ENCODE measurements at regions not wholly inside any gene's neighbourhood (a gene's known extent, or its start where the extent isn't known, plus 50 kb on each side); places are given as distances from the start of the nearest gene placed in this dataset.
"Not testable (repeated sequence)": the region's sequence is repeated elsewhere in the genome, so short reads cannot be mapped to it uniquely, and the experiment has no call there.

DNA sequence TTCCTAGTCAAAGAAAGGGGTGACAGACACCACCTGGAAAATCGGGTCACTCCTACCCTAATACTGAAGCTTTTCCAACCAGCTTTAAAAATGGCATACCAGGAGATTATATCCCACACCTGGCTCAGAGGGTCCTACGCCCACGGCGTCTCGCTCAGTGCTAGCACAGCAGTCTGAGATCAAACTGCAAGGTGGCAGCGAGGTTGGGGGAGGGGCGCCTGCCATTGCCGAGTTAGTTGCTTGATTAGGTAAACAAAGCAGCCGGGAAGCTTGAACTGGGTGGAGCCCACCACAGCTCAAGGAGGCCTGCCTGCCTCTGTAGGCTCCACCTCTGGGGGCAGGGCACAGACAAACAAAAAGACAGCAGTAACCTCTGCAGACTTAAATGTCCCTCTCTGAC, 127.1 kb downstream of the NXPE2 start:
- DNase-seq (ENCODE audit: low spot score), result not testable (repeated sequence)

DNA sequence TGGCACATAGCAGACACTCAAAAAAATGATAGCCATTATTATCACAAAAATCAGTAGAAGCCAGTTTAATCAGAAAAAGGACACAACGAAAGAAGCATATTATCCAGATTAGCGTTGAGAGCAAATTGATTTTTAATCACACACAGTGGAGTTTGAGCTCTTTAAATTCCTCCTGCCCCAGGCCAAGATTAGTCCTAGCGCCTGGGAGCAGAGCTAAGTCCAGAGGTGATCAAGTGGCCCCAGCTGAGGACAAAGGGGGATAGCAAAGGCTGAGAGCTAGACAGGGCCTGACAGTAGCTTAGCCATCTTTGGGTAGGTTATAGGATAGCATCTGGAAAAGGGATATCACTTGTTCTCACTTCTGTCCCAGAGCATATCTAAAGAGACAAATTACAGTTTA, 133.6 kb downstream of the NXPE2 start:
- DNase-seq (ENCODE audit: low spot score), result no peak

DNA sequence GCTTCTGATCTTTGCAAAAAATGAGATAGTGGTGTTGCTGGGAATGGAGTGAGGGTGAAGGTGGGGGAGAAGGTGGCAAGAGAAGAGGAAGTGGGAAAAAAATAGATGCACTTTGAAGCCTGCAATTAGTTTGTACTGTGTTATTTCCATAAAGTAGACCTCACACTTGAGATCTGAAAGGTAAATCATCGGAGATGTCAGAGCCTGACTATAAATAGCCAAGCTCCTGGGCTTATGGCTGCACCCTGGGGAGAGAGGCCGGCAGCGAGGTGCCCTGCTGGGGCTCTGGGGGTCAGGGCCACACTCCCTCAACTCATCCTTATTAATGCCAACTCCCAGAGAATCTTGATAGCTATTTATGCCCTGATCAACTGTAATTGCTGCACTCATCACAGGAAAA, 134.4 kb downstream of the NXPE2 start:
- DNase-seq (ENCODE audit: low spot score), result no peak

DNA sequence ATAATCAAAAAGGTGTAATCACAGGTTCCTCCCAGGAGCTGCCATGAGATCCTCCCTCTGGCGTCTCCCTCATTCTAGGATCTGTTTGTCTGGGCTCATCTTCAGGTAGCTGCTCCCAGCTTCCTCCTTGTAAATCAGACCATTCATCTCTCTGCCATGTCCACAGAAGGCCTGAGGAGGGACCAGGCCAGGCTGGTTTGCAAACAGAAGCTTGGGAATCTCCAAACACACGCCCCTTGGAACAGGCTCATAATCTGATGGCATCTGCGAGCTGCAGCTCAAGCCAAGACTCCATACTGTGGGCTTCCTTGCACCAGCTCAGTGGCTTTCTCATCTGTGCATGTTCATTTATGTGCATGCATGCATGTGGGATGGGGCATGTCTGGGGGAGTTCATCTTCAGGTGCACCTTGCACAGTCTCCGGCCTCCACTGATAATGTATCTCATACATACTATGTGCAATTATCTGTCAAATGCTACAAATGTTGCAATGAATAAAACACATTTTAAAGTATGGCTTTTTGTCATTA, 134.9 kb downstream of the NXPE2 start:
- no peak for DNase-seq (ENCODE audit: low spot score)

DNA sequence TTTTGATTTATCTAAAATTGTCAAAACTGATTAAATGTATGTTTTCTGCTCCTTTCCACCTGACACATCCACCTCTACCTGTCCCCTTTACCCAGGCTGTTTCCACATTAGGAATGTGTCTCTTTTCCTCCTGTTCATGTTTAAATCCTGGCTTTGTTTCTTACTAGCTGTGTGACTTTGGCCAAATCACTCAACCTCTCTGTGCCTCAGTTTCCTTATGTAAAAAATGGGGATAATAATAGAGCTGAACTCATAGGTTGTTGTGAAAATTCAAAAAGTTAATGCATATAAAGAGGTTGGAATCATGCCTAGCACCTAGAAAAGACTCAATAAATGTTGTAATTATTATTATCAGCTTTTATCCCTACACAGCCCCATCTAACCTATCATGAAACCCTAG, 136.8 kb downstream of the NXPE2 start:
- no peak for DNase-seq (ENCODE audit: low spot score)

DNA sequence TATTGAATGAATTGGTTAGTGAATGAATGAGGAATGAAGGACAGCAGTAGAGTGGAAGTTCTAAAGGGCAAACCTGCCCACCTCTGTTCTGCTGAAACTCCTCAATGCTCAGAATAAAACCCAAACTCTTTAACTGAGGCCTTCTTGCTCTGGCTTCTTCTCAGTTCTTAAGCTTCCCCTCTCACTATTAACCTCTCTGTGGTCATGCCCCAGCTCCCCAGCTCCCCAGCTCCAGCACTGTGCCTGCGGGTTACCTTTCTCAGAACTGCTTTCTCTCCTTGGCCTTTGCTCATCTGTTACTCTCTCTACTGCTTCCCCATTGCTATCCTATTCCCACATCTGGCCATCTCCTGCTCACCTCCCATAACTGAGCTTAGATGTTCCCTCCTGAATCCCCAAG, 137.4 kb downstream of the NXPE2 start:
- DNase-seq (ENCODE audit: low spot score), result no peak

DNA sequence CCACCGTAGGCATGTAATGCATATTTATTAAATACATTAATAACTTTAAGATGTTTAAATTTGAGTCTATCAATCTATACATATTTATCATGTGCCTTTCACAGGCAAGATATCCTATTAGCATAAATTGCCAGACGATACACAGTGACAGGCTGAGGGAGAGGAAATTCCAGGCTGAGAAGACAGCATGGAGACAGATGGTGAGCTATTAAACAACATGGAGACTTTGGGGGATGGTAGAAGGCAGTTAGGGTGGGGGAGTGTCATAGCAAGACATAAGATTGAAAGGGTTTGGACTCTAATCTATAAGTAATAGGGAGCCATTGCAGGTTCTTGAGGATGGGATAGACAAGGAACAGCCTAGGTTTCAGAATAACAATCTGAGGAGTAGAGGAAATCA, 138.5 kb downstream of the NXPE2 start:
- DNase-seq (ENCODE audit: low spot score), result no peak

DNA sequence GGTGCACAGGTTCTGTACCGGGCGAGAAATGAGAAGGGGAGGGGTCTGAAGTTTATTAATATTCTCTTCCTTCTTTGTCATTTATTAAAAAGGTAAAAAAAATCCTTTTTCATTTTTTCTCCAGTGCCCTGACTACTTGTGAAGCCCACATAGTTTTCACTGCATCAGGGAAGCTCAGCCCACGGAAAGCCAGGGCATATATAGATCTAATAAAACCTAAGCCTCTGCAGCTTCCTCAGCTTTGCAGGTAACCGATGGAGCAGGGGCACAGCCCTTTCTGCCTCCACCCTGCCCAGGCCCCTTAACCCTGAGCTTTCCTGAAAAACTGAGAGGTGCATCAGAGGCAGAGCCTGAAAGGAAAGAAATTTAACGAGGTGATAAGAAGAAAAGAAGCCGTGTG, 140.1 kb downstream of the NXPE2 start:
- DNase-seq (ENCODE audit: low spot score), result no peak

DNA sequence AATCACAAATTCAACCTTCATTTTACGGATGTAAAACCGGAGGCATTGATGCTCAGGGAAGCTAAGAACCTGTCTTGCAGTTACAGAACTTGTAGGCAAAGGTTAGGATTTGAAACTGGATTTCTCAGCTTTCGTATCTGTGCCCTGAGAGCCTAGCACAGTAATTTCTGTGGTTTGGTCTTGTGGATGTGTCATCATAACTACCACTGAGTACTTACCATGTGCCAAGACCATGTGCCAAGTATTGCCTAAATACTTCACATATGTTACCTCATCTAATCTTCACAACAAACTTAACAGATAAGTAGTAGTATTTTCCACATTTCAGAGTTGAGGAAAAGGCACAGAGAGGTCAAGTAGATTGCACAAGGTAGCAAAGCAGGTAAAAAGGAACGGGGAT, 140.7 kb downstream of the NXPE2 start:
- no peak for DNase-seq (ENCODE audit: low spot score)

DNA sequence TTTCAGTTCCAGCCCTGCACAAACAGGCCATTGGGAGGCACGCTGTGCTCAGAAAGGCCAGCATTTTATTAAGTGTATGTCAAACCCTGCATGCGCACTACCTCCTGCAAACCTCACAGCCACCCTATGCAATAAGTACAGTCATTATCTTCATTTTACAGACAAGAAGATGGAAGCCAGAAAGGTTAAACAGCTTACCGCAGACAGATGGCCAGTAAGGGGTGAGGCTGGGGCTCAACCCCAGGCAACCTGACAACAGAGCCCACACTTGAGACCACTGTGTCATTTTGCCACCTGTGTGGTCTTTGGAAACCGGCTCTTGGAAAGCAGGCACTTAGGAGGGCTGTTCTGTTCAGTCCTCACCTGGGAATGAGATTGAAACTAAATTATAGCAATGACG, 142.3 kb downstream of the NXPE2 start:
- DNase-seq (ENCODE audit: low spot score), result no peak

DNA sequence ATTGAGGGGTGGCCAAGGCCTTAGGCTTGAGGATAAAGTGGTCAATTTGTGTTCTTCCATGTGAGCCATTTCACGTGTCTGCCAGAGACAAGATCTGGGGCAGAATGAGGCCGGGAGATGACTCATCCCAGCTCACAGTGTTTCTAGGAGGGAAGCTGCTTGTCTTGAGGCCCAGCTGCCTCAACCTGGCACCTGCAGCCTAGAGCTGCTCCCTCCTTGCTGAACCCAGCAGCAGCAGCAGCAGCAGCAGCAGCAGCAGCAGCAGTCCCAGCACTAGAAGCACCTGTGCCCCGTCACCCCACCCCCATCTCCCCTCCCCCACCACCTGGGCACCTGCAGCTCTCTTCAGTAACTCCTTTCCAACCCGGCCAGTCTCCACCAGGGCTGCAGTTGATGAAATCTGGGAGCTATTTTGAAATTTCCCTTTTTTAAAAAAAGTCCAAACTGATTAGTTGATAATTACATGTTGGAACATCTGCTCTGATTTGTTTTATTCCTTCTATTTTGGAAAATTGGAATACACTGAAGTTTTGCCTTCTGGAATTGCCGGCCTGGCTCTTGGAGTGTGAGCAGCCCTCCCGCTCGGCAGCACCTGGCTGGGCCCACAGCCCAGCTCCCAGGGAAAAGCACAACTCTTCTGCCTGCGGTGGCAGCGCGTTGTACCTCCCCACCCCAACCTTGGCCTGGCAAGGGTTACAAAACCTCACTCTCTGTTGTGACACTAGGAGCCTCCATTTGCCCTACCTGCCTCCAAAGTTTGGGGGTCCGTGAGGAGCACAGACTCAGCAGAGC, 143.5 kb downstream of the NXPE2 start:
- DNase-seq (ENCODE audit: low spot score), result no peak

DNA sequence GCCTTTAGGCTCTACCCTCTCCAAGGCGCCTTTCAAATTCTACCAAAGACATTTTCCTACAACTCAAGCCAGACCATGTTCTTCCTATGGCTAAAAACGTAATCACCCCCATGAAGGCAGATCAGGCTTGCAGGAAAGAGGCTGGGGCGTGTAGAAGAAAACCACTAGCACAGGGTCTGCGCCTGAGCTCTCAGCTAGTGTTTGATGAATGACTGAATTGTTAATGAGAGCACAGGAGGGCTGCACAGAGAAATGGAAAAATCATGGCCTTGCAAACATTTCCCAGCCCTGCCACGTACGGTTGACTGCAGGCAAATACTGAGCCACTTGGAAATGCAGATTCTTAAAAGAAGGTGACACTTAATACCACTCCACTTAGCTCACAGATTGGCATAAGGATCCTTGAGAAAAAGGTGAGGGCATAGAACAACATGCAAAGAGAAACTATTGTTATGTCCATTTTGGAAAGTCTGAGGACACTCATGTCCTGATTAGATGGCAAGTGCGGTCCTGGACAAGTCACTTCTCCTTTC, 148.6 kb downstream of the NXPE2 start:
- no peak for DNase-seq (ENCODE audit: low spot score)

DNA sequence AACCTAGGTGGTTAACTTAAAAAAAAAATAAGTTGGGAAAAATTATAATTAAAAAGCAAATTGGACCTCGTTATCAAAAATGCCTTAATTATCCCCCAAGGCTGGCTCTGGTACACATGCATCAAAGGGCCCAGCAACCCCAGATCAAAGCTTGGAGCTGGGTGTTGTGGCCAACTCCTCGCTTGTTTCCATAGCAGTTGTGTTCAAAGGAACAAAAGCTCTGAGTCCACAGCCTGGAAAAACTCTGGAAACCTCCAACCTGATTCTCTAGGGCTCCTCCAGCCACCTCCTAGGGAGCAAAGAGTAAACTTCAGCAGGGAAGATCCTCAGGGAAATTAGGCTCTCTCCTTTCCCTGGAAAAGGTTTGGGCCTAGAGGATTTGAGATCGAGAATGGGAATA, 149.4 kb downstream of the NXPE2 start:
- DNase-seq (ENCODE audit: low spot score), result no peak

DNA sequence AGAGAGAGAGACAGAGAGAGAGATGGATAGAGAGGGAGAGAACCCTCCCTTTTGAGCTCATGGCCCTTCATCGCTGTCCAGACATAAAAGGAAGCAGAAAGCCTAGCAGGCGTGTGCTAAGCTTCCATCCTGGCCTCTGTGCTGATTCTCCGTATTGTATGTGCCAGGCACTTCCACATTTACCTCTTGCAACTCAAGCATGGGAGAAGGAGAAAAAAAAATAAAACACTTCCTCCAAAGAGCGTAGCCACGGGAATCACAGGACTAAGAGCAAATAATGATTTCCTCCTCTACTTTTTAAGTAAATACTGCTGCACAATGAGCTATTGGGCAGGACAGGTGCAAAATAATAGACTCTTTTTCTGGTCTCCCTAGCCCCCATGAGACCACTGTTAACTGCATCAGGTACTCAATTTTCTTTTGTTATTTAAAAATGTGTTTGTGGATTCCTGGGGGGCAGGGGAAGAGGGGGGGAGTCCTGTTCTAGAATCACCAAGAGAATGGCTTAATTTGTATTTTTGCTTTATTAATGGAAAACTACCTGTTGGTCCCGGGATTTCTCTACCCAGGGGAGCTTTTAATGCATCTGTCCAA, 154.3 kb downstream of the NXPE2 start:
- DNase-seq (ENCODE audit: low spot score), result no peak

DNA sequence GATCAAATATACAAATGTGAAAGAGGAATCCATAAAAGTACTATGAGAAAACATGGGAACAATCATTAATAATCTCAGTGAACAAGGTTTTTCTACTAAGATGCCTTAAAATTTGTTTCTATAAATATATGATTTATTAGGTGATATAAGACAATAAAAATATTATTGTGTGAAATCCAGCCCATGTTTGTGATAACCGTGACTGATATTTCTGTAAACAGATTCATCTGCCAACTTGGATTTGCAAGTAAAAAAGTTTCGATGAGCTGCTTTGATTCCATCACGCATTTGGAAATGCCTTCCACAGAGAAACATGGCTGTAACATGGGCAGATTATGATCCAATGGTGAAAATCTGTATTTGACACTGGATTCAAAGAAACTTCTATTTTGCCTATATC, 157.8 kb downstream of the NXPE2 start:
- no peak for DNase-seq (ENCODE audit: low spot score)

DNA sequence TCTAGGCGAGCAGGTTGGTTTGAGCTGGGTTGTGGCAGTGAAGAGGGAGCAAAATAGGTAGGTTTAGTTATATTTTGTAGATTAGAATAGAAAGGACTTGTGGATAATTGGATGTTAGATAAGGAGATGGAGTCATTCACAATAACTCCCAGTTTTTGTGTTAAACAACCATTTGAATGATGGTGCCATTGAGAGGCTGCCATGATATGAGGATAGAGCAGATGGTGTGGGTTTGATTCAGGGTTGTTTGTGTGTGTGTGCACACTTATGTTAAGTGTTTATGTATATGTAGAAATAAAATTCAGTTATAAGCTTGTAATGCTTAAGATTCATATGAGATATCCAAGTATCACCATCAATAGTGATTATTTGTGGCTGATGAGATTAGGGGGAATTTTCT, 166.6 kb downstream of the NXPE2 start:
- DNase-seq (ENCODE audit: low spot score), result no peak

DNA sequence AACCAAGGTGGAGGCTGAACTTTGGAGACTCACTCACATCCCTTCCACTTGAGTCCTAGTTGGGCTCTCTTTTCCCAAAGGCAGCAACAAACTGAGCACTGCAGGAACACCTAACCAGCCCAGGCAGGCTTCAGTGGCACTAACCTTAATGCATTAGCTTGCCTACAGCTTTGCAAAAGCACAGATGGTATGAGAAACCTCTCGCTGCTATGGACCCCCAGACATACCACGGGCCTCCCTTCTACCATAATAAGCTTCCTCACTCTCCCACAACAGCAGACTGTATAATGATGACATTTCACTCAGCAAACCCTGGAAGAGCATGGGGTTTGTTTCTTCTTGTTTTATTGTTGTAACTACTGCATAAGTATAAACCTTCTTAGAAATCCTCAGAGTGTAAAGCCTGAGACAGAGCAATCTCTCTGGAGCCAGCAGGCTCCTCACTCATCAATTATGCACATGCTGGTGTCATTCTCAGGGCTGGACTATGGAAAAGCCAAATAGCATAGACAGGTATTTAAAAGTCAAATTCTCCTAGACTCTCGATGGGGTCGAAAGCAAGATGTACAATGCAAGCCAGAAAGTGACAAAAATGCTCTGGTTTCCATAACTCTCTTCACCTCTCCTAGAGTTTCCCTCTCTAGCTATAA, 167.6 kb downstream of the NXPE2 start:
- DNase-seq (ENCODE audit: low spot score), result no peak

DNA sequence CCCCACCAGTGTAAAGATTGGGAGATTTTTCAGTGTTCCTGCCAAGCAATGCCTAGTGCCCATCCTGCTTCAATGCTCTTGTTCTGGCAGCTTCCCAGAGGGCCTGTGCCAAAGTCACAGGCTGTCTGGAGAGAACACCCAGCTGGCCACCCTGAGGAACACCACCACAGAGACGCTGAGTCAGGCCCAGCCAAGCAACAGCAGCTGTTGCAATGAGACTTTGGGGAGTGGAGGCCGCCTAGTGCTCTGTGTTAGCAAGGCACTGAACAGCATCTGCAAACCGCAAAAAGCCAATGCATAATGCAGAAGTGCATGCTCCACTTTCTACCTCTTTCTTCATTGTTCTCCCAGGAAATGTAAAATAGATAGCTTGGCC, 168.1 kb downstream of the NXPE2 start:
- DNase-seq (ENCODE audit: low spot score), result no peak

DNA sequence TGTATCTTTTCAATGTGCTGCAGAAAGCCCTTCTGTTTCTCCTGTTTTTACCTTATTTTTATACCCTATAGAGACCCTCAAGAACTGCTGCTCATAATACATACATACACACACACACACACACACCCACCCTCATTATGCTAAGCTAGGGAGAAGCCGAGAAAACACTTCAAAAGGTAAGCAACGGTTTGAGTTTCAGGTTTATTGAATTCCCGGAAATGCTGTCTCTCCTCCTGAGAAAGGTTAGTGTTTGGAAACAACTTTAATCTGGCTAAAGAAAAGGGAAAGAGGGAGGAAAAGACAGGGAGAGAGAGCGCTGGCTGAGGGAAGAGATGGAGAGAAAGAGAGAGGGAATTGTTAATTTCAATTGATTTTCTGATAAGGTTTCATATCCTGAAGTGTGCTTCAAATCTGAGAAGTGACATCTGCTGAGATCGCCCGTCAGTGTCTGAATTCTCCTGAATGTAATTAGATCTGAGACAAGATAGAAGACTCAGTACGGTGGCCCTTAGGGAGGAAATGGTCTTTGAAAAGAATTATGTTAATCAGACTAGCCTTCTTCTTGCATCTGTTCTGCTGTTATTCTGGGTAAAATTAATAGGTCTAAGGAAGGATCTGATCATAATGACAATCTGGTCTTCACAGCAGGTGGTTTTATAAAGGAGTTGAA, 169.1 kb downstream of the NXPE2 start:
- no peak for DNase-seq (ENCODE audit: low spot score)

DNA sequence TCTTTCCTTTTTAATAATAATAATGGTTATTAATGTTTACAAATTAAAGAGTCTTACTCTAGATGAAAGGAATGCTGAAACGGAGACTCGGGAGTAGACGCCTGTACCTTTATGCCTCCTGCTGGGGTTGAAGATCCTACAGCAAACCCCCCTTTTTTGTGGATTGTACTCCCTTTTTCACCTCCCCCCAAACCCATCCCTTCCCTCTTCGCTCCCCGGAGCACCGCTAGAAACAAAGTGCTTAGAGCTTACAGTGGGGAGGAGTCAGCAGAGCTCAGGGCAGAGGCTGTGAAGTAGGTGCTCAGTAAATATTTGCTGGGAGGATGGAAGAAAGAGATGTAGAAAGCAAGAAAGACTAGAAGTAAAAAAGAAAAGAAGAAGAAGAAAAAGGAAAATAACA, 169.7 kb downstream of the NXPE2 start:
- no peak for DNase-seq (ENCODE audit: low spot score)

DNA sequence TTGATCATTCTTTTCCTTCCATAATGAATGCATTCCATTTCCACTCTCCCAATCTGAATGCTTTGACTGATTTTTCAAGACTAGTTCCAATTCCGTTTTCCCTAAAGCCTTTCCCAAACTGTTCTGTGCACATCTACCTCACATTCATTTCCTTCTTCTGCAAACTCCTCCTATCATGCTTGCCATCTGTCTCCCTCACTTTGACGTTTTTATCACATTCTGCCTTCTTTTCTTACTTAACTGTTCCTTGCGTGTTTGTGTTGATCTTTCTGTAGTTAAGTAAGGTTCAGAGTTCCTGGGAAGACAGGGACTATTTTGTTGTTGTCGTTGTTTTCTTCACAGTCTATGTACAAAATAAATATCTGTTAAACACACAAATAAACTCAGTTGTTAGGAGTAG, 179.0 kb downstream of the NXPE2 start:
- DNase-seq (ENCODE audit: low spot score), result no peak

DNA sequence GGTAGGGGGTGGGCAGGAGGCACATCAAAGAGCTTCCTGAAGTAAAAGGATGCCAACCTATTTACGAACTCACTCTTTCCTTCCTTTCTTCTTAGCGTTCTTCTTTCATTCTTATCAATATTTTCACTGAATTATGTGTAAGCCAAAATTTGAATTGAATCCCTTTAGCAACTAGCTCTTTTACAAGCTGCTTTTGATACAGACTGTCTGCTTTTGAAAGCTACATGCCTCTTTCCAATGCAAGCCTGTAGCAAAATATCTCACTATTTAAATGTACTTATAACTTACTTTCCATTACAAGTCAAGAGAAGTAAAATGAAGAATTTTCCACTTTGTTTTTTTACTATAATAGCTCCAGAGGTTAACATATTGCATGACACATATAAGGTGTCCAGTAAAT, 186.6 kb downstream of the NXPE2 start:
- DNase-seq (ENCODE audit: low spot score), result no peak

DNA sequence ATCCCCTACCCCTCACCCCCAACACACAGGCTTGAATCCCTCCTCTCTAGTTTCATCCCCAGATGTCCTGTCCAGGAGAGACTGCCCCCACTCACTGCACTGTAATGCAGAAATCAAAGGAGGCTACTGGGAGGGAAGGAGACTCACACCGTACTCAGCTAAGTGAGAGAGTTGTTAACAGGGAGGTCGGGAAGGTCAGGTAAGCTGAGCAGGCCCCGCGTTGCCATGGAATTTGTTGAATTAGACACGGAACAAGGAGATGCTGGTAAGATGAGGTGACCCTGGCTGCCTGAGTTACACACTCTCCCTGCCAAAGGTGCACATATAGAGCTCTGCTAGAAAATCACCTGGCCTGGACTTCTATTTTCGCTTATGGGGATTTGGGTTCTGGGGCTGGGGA, 197.9 kb downstream of the NXPE2 start:
- no peak for DNase-seq (ENCODE audit: low spot score)
